Upper lobe of left lung (tissue), 6 donors: ENCODE measurements at regions not wholly inside any gene's neighbourhood (a gene's known extent, or its start where the extent isn't known, plus 50 kb on each side); places are given as distances from the start of the nearest gene placed in this dataset.

Experiments
- ATAC-seq, 2 donors: fragments of 200-7000 bp; cut with Tn5 transposase; one replicate each; pipeline ENCODE4 v1.9.1; 2022; ENCODE audit warnings: mild to moderate bottlenecking in 2 of 2, moderate library complexity in 2 of 2; ENCODE audit not compliant: low FRiP score in 2 of 2
- DNase-seq, 2 donors: peaks; one replicate each; pipeline ENCODE4 v3.0.0-alpha.2; 2019 to 2020
- H3K27ac ChIP-seq, 4 donors: fragments of 200-600 bp; sonication (generic); one replicate each; pipeline ENCODE4 v1.5.1; 2016 to 2019
- H3K27me3 ChIP-seq, 4 donors: fragments of 200-600 bp; sonication (generic); one replicate each; pipeline ENCODE4 v1.5.1; 2017 to 2019
- H3K36me3 ChIP-seq, 4 donors: fragments of 200-600 bp; sonication (generic); one replicate each; pipeline ENCODE4 v1.5.1; 2016 to 2019
- H3K4me1 ChIP-seq, 4 donors: fragments of 200-600 bp; sonication (generic); one replicate each; pipeline ENCODE4 v1.5.1; 2018 to 2019
- H3K4me3 ChIP-seq, 4 donors: fragments of 200-600 bp; sonication (generic); one replicate each; pipeline ENCODE4 v1.5.1; 2017 to 2019; ENCODE audit warnings: mild to moderate bottlenecking in 2 of 4, moderate library complexity in 1 of 4
- H3K9me3 ChIP-seq, 4 donors: fragments of 200-600 bp; sonication (generic); one replicate each; pipeline ENCODE4 v1.5.1; 2018 to 2019
- EP300 ChIP-seq, 4 donors: sonication (generic); formaldehyde crosslinking; IDR thresholded peaks; one replicate each; pipeline ENCODE4 v1.5.1; 2017; ENCODE audit warnings: antibody characterized with exemption in 4 of 4, control low read depth in 2 of 4
- POLR2A ChIP-seq, 4 donors: fragments of 450-650 bp; IDR thresholded peaks; one replicate each; pipeline ENCODE4 v1.5.1; 2016 to 2017; ENCODE audit warnings: antibody characterized with exemption in 4 of 4, mild to moderate bottlenecking in 2 of 4
- POLR2AphosphoS5 ChIP-seq, 2 donors: sonication (generic); formaldehyde crosslinking; IDR thresholded peaks; one replicate each; pipeline ENCODE4 v1.5.1; 2017; ENCODE audit warnings: antibody characterized with exemption in 2 of 2
- WGBS, 2 donors: methylation state at CpG; one replicate each; pipeline ENCODE4 v1.1.5; 2017 to 2018; 5-methylcytosine and 5-hydroxymethylcytosine counted together
- TF ChIP-seq, protein P1 (sequence below), 6 experiments: fragments of 450-650 bp in 4 of 6; fragments of 200-600 bp in 2 of 6; sonication (generic) in 2 of 6; IDR thresholded peaks; one replicate each; pipeline ENCODE4 v1.5.1; 2016 to 2019; ENCODE audit warnings: antibody characterized with exemption in 6 of 6
- donor health status: DM: no; HTN: no; CAD: no; lungs with moderate emphysema.
- donor health status: DM: no; HTN: yes; CAD: no; lungs with severe emphysema.

DNA sequence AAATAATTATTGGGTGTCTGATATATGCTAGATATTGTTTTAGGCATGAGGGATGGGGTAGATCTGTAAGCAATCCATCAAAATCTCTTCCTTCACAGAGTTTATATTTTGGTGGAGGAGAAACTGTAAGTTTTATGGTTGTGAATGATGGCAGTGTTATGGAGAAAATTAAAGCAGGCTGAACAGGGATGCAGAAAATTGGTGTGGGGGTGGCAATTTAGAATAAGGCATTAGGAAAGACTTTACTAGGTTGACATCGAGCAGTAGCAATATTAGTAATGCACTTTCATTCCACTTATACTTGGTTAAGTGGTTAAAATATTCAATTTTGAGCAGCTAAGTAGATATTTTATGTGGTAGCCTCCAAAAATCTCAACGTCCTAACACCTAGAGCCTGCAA, 261.1 kb upstream of the SNX7 start:
- Histone ChIP-seq H3K27me3 (no peaks in the 10 kb centered on the region), H3K9me3 (no peaks in the 10 kb centered on the region), H3K36me3 (no peaks in the 10 kb centered on the region), H3K27ac (no peak overlapping the region), H3K4me3 (no peak overlapping the region), H3K4me1 (peaks cover 0 to 8% (median 4%) of the 10 kb centered on the region in 4 donors)
- TF ChIP-seq POLR2AphosphoS5 (IDR thresholded peaks at IDR 0.05): no peak
- no peak for TF ChIP-seq EP300 (IDR thresholded peaks at IDR 0.05)
- TF ChIP-seq, protein P1, sequence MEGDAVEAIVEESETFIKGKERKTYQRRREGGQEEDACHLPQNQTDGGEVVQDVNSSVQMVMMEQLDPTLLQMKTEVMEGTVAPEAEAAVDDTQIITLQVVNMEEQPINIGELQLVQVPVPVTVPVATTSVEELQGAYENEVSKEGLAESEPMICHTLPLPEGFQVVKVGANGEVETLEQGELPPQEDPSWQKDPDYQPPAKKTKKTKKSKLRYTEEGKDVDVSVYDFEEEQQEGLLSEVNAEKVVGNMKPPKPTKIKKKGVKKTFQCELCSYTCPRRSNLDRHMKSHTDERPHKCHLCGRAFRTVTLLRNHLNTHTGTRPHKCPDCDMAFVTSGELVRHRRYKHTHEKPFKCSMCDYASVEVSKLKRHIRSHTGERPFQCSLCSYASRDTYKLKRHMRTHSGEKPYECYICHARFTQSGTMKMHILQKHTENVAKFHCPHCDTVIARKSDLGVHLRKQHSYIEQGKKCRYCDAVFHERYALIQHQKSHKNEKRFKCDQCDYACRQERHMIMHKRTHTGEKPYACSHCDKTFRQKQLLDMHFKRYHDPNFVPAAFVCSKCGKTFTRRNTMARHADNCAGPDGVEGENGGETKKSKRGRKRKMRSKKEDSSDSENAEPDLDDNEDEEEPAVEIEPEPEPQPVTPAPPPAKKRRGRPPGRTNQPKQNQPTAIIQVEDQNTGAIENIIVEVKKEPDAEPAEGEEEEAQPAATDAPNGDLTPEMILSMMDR (IDR thresholded peaks at IDR 0.05): no peak
- no peak for TF ChIP-seq POLR2A (IDR thresholded peaks at IDR 0.05)
- no peak for ATAC-seq
- no peak for DNase-seq
- WGBS, 2 donors: 61 to 63% methylated on average over 2 of the region's 2 CpGs

GRCh38 chr1:98399218-98399617, 262.3 kb upstream of the SNX7 start:
- 97 to 100% methylated on average over 1 of the region's 1 CpG for WGBS, 2 donors
- no peak for ATAC-seq

GRCh38 chr1:98398649-98399048, 262.9 kb upstream of the SNX7 start:
- no peaks in the 10 kb centered on the region for H3K27me3 ChIP-seq
- H3K36me3 ChIP-seq: no peaks in the 10 kb centered on the region
- TF ChIP-seq EP300 (IDR thresholded peaks at IDR 0.05): no peak
- TF ChIP-seq POLR2AphosphoS5 (IDR thresholded peaks at IDR 0.05): no peak
- ATAC-seq: no peak
- no peak for DNase-seq
- no peak overlapping the region for H3K27ac ChIP-seq
- peaks cover 0 to 5% (median 0%) of the 10 kb centered on the region in 4 donors for H3K4me1 ChIP-seq
- WGBS, 2 donors: 11 to 15% methylated on average over 2 of the region's 2 CpGs
- no peak overlapping the region for H3K4me3 ChIP-seq
- no peaks in the 10 kb centered on the region for H3K9me3 ChIP-seq

More at GRCh38 chr1:98399218-98399617, 262.3 kb upstream of the SNX7 start:
- Histone ChIP-seq H3K27ac (no peak overlapping the region), H3K4me3 (no peak overlapping the region), H3K4me1 (peaks cover 0 to 5% (median 2%) of the 10 kb centered on the region in 4 donors), H3K27me3 (no peaks in the 10 kb centered on the region), H3K36me3 (no peaks in the 10 kb centered on the region), H3K9me3 (no peaks in the 10 kb centered on the region)
- TF ChIP-seq POLR2AphosphoS5 (IDR thresholded peaks at IDR 0.05) (no peak), POLR2A (IDR thresholded peaks at IDR 0.05) (no peak), EP300 (IDR thresholded peaks at IDR 0.05) (no peak)
- TF ChIP-seq, protein P1 (IDR thresholded peaks at IDR 0.05): no peak
- DNase-seq: no peak

DNA sequence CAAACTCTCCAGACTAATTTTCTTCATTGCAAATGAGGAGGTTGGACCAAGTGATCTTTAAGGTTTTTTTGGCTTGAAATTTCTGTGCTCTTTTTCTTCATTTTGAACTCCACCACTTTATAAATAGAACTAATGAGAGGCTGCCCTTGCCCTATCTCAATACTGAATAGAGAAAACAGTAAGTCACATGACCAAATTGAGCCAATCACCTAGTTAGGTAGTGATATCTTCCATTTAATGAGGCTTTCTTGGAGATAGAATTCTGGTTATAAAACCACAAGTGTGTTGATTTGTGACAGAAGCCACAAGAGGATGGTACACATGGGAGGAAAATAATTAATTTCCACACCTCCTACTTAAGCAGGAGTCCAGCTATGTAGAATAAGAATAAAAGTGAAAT, 263.4 kb upstream of the SNX7 start:
- DNase-seq: no peak
- no peaks in the 10 kb centered on the region for H3K27me3 ChIP-seq
- no peaks in the 10 kb centered on the region for H3K9me3 ChIP-seq
- ATAC-seq: no peak
- TF ChIP-seq POLR2AphosphoS5 (IDR thresholded peaks at IDR 0.05): no peak
- no peak for TF ChIP-seq EP300 (IDR thresholded peaks at IDR 0.05)
- TF ChIP-seq, protein P1 (IDR thresholded peaks at IDR 0.05): no peak
- TF ChIP-seq POLR2A (IDR thresholded peaks at IDR 0.05): no peak
- H3K27ac ChIP-seq: no peak overlapping the region
- no peak overlapping the region for H3K4me3 ChIP-seq
- H3K36me3 ChIP-seq: no peaks in the 10 kb centered on the region
- peaks cover 0 to 5% (median 0%) of the 10 kb centered on the region in 4 donors for H3K4me1 ChIP-seq

DNA sequence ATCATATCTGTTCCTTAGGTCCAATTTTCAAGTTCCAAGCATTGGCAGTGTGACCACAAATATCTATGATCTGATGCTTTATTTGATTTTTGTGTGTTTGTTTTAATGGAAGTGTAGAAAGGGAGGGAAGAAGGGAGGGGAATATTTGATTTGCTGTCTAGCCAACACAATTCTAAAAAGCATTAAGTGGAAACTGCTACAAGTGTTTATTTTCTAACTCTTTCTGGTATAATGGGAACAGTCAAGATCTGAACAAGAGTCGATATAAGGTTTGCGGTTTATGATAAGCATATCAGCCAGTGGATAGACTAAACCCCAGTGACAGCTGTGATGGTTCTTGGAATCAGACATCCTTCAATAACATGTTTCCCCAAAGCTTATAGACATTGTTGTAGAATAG, 267.8 kb upstream of the SNX7 start:
- DNase-seq (no peak), ATAC-seq (no peak)
- Histone ChIP-seq H3K27me3 (no peaks in the 10 kb centered on the region), H3K4me1 (peaks cover 0 to 2% (median 0%) of the 10 kb centered on the region in 4 donors), H3K9me3 (no peaks in the 10 kb centered on the region), H3K27ac (no peak overlapping the region), H3K36me3 (no peaks in the 10 kb centered on the region), H3K4me3 (no peak overlapping the region)
- WGBS, 2 donors: 74 to 77% methylated on average over 2 of the region's 2 CpGs
- TF ChIP-seq EP300 (IDR thresholded peaks at IDR 0.05) (no peak), POLR2A (IDR thresholded peaks at IDR 0.05) (no peak), POLR2AphosphoS5 (IDR thresholded peaks at IDR 0.05) (no peak)
- TF ChIP-seq, protein P1 (IDR thresholded peaks at IDR 0.05): no peak
